HG03457 (cell line): ENCODE measurements at regions not wholly inside any gene's neighbourhood (a gene's known extent, or its start where the extent isn't known, plus 50 kb on each side); places are given as distances from the start of the nearest gene placed in this dataset.
A peak's percentile ranks its signal among the peaks of the same experiment; 100 is the strongest.
"Not testable (repeated sequence)": the region's sequence is repeated elsewhere in the genome, so short reads cannot be mapped to it uniquely, and the experiment has no call there.

Source experiments
- ATAC-seq: cut with Tn5 transposase; IDR thresholded peaks from one replicate; pipeline ENCODE4 v1.9.1; 2021; ENCODE audit warnings: moderate number of reproducible peaks; ENCODE audit not compliant: unreplicated experiment

DNA sequence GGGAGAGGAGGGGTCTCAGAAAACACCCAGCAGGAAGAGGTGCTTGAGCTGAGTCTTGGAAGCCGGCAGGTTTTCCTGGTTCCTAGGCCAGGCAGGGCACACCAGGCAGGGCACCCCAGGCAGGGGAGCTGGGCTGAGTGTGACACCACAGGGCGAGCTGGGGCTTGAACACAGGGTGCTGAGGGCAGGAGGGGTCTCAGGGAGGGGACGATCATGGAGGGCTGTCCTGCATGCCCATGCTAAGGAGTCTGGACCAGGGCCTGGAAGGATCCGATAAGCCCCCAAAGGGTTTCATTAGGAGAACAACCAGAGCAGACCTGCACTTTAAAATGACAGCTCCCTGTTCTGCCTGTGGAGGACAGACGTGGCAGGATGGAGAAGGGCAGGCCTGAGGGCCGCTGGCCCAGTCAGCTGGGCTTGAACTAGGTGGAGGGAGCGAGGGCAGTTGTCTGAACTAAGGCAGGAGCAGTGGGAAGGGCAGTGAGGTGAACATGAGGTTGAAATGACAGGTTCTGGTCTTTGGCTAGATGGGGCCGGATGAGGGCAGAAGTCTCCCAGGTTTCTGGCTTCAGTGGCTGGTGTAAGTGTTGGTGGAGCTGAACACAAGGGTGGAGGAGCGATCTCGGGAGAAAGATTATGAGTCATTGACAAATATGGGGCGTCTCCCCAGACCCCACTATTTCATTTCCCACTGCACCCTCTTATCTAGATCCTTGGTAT, 171.0 kb upstream of the PZP start:
- no peak for ATAC-seq

DNA sequence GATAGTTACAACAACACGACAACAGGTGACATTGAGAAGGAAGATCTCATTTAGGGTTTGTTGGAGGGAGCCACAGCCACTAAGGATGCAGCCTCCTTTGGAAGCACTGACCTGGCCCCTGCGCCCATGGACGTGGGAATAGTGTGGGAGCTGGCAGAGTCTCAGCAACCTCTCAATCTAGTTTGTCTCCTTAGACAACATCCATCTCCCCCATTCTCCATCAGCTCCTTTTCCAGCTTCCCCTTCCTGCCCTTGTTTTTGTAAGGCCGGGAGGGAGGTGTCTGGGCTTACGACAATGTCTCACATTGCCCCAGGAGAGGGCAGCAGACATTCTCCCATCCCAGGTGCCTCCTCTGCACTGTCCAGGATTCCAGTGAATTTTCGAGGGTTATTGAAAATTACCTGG, 170.2 kb upstream of the PZP start:
- no peak for ATAC-seq

DNA sequence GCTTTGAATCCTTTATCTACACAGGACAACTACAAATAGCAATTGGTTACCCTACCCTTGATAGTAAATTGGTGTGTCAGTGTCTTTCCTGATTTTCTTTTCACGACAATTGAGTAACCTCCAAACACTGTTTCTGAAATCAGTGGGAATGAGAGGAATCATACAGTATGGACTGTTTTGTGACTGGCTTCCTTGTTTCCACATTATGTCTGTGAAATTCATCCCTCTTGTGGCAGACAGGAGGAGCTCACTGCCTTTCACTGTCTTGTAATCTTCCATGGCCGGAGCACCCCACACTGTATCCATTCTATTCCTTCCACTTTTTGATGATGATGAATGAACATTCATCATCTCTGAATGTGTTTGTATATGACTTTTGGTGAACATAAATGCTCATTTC, 164.0 kb upstream of the PZP start:
- ATAC-seq: no peak

DNA sequence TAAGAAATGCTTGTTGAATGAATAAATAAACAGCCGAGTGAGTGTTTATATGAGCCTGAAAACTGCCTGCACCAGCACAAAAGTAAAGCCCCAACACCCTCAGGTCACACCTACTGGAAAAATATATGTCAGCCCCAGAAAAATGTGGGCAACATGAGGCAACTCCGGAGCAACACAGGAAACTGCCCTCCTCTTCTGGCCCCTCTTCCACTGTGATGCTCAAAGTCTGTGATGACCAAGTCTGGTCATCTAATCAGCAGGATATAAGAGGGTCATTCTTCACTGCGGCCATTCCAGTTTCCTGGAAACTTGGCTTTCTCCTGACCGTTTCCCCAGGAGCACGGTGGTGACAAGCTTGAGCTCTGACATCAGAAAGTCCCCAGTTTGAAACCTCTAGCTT, 159.6 kb upstream of the PZP start:
- ATAC-seq: no peak

DNA sequence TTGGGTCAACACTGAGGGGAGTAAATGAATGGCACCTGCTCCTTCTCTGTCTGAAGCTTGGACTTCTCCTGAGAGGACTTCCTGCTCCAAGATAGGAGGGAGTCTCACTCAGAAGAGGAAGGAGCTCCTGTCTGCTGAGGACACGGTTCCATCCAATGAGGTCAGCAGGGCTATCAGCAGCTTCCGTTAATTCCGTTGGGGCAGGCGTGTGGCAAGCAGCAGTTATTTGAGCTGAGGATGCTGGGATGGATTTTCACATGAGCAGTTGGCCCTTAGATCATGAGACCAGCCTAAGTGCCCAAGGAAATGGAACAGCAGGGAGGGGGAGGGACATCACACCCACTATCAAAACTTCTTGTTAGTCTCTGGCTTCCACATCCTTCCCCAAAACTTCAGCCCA, 159.0 kb upstream of the PZP start:
- no peak for ATAC-seq

DNA sequence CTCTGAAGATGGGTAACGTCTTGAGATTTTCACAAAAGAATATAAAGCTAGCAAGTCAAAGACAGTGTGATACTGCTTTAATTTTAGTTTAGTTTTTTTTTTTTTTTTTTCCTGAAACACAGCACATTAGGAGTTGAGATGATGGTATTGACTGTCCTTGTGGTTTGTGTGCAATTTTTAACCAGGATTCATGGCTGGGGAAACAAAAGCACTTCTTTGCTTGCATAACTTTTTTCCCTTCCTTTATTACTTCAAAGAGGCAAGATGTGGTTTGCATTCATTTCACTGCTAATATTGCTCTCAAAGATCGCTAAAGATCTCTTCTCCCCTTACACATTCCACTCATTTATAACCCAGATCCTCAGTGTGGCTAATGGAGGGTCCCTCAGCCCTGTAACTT, 157.1 kb upstream of the PZP start:
- no peak for ATAC-seq

DNA sequence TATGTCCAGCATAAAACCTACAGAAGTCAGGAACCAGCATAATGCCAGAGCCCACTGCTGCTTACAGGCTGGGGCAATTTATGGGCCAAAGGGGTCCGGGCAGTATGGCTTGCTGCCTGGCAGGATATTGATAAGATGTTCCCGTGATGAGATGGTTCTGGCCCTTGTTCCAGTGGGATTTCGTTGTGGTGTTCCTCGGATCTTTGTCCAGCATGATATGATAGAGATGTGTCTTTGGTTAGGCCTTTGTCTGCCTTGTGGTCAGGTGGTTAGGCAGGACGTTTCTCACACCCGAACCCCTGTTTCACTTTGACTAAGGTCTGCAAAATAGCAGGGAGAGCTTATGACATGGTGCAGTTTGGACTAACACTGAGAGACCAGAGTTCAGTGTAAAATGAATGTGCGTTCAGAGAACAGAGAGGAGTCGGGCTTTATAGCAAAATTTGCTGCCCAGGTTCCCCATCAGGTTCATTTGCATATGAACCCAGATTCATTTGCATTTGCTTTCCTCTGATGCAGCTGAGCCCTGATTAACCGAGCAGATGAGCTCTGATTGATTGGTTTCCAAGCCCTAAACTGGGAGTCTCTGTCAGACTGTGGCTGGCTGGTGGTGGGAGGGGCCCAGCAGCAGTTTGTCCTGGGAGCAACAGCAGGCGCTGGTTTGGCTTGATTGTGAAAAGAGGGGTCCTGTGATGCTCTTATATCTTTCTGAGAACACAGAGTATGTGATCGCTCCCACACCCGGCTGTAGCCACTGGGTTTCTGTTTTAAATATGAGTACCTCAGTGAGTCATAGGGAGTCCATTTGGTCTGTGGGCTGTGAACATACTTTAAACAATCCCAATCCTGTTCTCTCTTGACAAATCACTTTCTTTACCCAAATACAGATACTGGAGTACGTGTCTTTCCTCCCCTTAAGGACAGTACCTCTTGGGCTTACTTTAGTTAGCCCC, 156.3 kb upstream of the PZP start:
- ATAC-seq: peak; percentile 77

DNA sequence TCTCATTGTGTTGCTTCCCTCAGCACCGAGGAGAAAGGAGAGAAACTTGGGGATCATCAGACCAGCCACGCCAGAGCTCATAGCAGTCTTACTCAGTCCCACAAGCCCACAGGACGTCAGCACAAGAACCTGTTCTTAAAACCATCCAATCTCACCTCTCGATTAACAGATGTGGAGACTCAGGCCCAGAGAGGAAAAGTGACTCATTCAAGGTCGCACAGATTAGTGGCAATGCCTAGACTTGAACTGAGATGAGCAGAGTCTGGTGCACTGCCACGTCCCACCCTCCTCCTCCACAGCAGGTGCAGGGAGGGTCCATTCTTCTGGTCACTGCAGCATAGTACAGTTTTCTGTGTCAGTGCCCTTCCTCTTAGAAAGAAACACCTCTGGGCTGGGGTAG, 154.9 kb upstream of the PZP start:
- ATAC-seq: no peak

DNA sequence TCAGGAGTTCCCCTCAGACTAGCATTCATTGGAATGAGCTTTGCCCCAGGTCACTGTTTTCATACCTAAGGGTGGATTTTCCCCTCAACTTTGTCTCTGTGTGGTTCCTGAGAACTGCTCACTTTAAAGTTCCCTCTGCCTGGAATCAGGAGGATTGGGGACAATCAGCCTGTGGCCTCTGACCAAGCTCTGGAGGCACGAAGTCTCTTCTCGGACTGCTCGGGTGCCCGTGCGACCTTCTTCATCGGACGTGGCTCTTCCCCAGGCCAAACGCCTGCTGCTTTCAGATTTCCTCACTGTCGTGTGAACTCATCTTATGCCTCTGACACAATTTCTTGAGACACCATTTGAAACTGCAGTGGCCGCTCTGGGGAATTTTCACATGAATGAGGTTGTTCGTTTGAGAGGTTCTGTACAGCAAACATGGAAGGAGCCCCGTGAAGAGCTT, 153.7 kb upstream of the PZP start:
- ATAC-seq: no peak

DNA sequence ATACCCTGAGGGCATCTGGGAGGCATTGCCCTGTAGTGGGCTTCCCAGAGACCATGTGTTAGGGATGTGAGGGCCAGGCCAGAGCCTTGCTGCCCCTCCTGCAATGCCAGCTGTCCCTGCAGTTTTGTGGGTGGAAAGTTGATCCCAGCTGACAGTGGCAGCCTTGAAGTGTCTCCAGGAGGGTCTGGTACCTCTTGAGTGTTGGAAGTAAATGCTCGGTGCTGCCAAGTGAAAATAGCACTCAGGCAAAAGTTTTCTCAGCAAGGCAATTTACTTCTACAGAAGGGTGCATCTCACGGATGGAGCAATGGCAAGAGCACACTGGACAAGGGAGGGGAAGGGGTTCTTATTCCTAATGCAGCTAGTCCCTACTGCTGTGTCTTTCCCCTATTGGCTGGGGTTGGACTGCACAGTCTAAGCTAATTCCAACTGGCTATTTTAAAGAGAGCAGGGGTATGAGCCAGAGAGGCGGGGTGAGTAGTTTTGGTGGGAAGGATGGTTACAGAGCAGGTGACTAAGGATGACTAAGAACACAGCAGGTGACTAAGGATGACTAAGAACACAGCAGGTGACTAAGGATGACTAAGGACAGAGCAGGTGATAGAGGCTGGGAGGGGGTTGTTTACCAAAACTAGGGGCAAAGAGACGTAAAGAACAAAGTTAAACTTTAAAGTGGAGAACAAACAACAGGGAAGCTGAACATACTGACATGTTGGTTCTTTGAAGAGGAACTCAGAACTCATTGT, 146.0 kb upstream of the PZP start:
- ATAC-seq: not testable (repeated sequence)

DNA sequence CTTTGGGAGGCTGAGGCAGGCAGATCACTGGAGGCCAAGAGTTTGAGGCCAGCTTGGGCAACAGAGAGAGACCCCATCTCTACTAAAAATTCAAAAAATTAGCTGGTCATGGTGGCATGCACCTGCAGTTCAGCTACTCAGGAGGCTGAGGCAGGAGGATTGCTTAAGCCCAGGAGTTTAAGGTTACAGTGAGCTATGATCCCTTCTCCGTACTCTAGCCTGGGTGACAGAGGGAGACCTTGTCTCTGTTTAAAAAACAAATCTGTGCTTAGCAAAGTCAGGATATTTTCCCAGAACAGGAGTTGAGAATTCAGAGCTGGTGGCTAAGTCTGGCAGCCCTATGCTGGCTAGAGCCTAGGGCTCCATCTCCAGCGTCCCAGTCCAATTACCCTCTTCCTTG, 142.9 kb upstream of the PZP start:
- no peak for ATAC-seq

DNA sequence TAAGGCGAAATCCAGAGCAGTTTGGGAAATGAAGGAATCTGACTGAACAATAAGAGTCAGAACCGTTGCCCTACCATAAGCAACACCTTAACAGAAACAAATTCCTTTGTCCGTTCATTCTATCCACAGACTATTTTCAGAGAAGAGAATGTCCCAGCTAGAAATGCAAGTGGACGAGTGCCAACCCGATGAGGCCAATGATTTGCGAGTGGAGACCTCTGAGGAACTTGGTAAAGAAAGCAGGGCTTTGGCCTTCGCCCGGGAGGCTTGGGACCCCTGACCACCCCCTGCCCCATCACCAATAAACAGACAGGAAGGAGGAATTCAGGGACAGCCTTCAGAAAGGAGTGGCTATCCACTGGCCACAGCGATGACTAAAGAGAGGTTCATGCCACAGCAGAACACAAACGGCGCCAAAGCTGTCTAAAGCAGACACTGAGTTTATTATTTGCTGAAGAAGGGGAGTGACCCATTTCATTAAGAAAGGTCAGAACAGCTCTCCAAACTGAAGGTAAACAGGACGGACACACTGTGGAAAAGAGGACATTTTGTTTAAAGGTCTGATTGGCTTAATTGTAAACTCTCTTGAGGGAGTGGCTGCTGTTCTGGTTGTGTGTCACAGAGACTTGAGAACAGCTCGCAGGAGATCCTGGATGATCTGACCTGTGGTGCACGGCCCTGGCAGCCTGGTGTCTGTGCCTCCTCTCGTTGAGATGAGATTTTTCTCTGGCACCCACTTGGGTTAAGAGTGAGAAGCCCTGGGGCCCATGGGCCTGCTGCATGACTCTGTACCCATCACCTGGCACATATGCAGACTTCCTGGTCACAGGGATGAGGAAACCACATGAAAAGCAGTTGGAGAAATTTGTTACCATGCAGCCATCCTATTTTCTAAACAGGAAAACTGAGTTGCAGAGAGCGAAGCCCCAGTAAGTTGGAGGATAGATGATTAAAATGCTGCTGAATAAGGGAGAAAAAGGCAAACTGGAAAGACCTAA, 142.0 kb upstream of the PZP start:
- ATAC-seq: no peak

DNA sequence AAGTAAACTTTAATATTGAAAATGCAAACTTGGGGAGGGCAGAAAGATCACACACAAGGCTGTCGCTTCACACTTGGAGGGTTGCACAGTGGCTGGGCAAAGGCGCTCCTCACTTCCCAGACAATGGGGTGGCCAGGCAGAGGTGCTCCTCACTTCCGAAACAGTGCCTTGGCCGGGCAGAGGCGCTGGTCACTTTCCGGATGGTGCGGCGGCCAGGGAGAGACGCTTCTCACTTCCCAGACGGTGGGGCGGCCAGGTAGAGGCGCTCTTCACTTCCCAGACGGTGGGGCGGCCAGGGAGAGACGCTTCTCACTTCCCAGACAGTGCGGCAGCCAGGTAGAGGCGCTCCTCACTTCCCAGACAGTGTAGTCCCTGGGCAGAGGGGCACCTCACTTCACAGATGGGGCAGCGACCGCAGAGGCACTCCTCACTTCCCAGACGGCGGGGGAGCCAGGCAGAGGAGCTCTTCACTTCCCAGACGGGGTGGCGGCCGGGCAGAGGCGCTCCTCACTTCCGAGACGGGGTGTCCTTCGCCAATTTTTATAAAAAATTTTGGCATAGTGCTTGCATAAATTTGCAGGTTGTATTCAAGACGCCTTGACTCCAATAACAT, 140.8 kb upstream of the PZP start:
- ATAC-seq: no peak

DNA sequence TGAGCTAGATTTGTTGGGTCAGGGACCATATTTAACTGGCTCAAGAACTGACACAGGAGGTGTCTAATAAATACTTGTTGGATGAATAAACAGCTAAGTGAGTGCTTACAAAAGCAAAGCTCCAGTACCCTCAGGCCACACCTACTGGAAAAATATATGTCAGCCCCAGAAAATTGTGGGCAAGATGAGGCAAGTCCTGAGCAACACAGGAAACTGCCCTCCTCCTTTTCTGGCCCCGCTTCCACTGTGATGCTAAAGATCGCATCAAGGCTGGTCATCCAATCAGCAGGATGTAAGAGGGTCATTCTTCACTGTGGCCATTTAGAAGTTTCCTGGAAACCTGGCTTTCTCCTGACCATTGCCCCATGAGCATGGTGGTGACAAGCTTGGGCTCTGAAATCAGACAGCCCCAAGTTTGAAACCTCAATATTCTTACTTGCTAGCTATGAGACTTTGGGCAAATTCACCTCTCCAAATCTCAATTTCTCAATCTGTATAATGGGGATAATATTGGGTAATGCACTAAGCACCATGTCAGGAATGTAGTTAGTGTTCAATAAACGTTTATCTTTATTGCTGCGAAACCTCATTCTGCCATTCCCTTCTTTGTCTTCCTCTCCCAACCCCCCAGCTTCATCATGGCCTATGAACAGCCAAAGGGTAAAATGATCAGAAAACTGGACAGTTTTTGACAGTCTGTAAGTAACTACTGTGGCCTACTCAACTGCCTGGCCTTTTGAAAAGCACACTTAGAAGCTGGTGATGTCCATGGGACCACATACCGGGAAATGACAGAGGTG, 139.3 kb upstream of the PZP start:
- ATAC-seq: no peak

DNA sequence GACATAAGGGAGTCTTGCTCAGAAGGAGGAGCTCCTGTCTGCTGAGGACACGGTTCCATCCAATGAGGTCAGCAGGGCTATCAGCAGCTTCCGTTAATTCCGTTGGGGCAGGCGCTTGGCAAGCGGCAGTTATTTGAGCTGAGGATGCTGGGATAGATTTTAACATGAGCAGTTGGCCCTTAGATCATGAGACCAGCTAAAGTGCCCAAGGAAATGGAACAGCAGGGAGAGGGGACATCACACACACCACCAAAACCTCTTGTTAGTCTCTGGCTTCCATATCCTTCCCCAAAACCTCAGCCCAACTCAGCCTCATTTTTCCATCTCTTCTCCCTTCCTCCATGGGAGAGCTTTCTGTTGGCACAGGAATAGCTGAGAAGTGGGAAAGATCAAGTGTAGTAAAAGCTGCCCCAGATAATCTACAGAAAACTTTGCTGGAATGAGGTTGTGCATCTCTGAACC, 138.7 kb upstream of the PZP start:
- no peak for ATAC-seq

DNA sequence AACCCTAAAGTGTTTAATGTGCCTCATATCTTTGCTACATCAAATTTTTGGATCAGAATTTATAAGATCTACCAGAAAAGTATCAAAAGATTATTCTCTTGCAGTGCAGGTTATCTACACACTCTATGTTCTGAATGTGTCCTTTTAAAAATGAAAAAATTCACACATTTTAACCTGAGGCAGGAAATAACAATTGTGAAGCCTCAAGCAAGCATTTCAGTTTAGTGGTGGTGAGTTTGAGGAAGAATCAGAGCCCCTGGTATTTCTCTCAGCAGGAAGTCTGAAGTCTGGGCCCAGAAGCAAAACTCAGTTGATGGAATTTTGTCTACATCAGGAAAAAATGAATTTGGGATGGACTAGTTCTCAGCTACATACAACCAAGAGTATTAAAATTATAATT, 137.0 kb upstream of the PZP start:
- ATAC-seq: no peak

DNA sequence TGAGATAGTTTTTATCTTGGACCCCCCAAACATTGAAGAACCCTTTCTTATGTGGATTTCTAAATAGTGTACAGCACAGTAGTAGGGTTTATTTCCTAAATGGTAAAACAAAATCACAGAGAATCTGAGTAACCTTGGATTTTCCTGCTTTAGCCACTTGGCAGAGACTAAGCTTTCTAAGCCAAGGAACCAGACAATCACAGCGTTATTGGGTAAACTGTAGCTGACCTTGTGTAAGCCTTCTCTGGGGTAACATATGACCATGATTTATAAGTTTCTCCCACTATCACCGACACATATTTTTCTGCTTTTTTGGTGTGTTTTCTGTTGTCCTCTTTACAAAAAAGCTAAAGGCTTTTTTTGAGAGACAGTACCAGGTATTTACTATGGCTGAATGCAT, 136.3 kb upstream of the PZP start:
- no peak for ATAC-seq

DNA sequence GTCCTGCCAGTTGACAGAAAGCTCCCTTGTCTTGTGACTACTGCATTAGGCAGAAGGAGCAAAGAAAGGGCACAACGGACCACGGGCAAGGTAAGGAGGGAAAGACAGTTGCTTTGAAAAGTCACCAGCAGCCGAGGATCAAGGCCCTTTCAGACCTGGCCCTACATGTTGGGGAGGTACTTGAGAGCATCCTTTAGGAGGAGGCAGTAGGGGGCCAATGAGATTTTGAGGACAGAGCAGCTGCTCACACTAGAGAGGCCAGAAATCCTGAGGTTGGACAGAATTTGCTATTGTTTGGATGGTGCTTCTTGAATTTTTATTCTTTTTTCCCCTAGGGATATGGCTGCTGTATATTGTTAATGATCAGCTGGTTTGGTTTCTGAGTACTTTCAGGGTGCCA, 135.5 kb upstream of the PZP start:
- ATAC-seq: no peak
